ENCODE measurements at regions not wholly inside any gene's neighbourhood (a gene's known extent, or its start where the extent isn't known, plus 50 kb on each side); places are given as distances from the start of the nearest gene placed in this dataset.

DNA sequence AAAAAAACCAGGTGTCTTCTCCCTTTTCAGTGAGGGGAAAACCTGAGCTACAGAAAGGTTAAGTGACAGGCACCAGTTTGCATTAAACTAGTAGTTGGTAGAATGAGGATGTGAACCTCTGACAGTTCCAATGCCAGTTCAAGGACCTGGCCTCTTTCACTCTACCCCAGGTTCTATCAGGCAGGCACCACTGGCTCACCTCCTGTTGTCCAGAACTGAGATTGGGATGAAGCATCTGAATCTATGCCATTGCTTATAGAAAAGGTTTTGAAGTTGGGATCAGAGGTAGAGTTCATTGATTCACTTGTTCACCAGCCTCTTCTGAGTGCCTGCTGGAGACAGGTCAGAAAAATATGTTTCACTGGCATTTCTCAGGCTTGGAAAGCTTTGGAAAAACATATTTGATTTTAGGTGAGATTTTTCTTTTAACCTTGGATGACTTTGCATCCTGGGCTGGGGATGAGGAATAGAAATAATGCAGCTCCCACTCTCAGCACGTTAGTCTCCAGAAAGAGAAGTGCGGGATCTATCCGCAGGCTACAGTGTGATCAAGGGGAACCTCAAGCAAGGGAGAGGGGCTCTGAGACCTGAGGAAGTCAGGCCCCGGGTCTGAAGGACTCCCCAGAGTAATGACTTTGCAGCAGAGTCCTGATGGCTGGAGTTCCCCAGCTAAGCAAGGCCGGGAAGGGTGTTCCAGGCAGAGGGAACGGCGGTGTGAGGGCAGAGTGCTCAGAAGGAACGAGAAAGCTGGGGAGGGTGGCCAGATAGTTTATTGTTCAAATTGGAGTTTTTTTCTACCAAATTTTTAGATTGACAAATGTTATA lies 250.3 kb downstream of the MYCN start:
- Histone ChIP-seq H2AFZ (ENCODE audit: low read length) (no peak overlapping the region), H3K27ac (ENCODE audit: insufficient read length, low read depth, low read length) (no peak overlapping the region), H3T11ph (ENCODE audit: low read length) (no peak overlapping the region), H4K8ac (replicated peaks; ENCODE audit: insufficient read length, low read depth, low read length) (no peak overlapping the region), H2BK15ac (ENCODE audit: low read depth, low read length) (no peak overlapping the region), H4K91ac (ENCODE audit: insufficient read length, low read depth, low read length) (no peak overlapping the region), H3K79me1 (ENCODE audit: insufficient read depth, low read depth, low read length, poor library complexity, severe bottlenecking) (no peaks in the 10 kb centered on the region), H3K23me2 (ENCODE audit: insufficient read length, low read depth, low read length, poor library complexity, severe bottlenecking) (no peaks in the 10 kb centered on the region), H3K27me3 (ENCODE audit: insufficient read depth, low read length) (no peaks in the 10 kb centered on the region), H3K56ac (ENCODE audit: insufficient read length, low read depth, low read length) (no peak overlapping the region), H2BK12ac (ENCODE audit: insufficient read length, low read depth, low read length) (no peak overlapping the region), H3K4ac (ENCODE audit: low read depth, low read length) (no peak overlapping the region), H3K23ac (ENCODE audit: insufficient read length, low read depth, low read length) (no peak overlapping the region), H2BK20ac (ENCODE audit: low read depth, low read length, poor library complexity, severe bottlenecking) (no peak overlapping the region), H3K9ac (ENCODE audit: extremely low read depth, insufficient read length, low read length) (no peak overlapping the region), H3K9me3 (ENCODE audit: control insufficient read depth, low read depth, low read length) (no peaks in the 10 kb centered on the region), H4K20me1 (ENCODE audit: control insufficient read depth, insufficient read depth, insufficient read length) (no peaks in the 10 kb centered on the region), H2BK120ac (ENCODE audit: low read depth, low read length, poor library complexity, severe bottlenecking) (no peak overlapping the region), H2BK5ac (ENCODE audit: insufficient read length, low read length) (no peak overlapping the region), H3K4me2 (ENCODE audit: insufficient read depth, insufficient read length, low read length) (no peak overlapping the region), H4K5ac (ENCODE audit: insufficient read length, low read depth, low read length) (no peak overlapping the region), H3K79me2 (ENCODE audit: insufficient read depth, low read length) (no peaks in the 10 kb centered on the region), H3K14ac (ENCODE audit: insufficient read depth, low read length) (no peak overlapping the region), H3K4me1 (ENCODE audit: insufficient read depth, low read length) (no peaks in the 10 kb centered on the region), H3K18ac (ENCODE audit: insufficient read length, low read depth, low read length) (no peak overlapping the region), H2AK5ac (ENCODE audit: insufficient read length, low read length) (no peak overlapping the region)
- DNase-seq: no peak
- no peaks in the 10 kb centered on the region for H3K36me3 Mint-ChIP-seq (ENCODE audit: insufficient read depth in 1 of 3, low read depth in 3 of 3)
- peak overlapping the region in 1 of 3 experiments; percentile 85; a peak in 1 of 7 replicates for H3K27ac Mint-ChIP-seq
- H3K4me1 Mint-ChIP-seq: peaks cover 15% of the 10 kb centered on the region in 2 experiments
- H3K27me3 Mint-ChIP-seq (ENCODE audit: low read depth): no peaks in the 10 kb centered on the region
- TF ChIP-seq, protein P1, sequence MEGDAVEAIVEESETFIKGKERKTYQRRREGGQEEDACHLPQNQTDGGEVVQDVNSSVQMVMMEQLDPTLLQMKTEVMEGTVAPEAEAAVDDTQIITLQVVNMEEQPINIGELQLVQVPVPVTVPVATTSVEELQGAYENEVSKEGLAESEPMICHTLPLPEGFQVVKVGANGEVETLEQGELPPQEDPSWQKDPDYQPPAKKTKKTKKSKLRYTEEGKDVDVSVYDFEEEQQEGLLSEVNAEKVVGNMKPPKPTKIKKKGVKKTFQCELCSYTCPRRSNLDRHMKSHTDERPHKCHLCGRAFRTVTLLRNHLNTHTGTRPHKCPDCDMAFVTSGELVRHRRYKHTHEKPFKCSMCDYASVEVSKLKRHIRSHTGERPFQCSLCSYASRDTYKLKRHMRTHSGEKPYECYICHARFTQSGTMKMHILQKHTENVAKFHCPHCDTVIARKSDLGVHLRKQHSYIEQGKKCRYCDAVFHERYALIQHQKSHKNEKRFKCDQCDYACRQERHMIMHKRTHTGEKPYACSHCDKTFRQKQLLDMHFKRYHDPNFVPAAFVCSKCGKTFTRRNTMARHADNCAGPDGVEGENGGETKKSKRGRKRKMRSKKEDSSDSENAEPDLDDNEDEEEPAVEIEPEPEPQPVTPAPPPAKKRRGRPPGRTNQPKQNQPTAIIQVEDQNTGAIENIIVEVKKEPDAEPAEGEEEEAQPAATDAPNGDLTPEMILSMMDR (conservative IDR thresholded peaks at IDR 0.05): no peak
- H3K9me3 Mint-ChIP-seq: no peaks in the 10 kb centered on the region
- no peak overlapping the region for H3K4me3 Mint-ChIP-seq
- whole genome bisulfite sequencing (ENCODE audit: extremely low coverage, insufficient read length, low lambda C conversion rate): no CpG with 5 or more reads among the region's 8 CpGs

All from H9 (cell line).